GM12878 (cell line): ENCODE measurements at regions not wholly inside any gene's neighbourhood (a gene's known extent, or its start where the extent isn't known, plus 50 kb on each side); places are given as distances from the start of the nearest gene placed in this dataset.
A peak's percentile ranks its signal among the peaks of the same experiment; 100 is the strongest.

Experiments
- ATAC-seq: fragments of 200-7000 bp; cut with Tn5 transposase; 3 replicates; pipeline ENCODE4 v1.9.1; 2020; ENCODE audit warnings: mild to moderate bottlenecking, moderate library complexity
- BruUV-seq: library from RNA; stranded (reverse); fragments of 400-500 nt; replicated peaks from 2 replicates; lab custom pipeline; 2021; lab: Mats Ljungman, UMichigan
- CTCF ChIA-PET: fragments of 300-600 bp; sonication (Branson Sonifier 250); formaldehyde crosslinking; extraction: SDS; loops from one replicate; lab custom pipeline; 2021; ENCODE audit warnings: inconsistent platforms; lab: Yijun Ruan, JAX
- POLR2A ChIA-PET: fragments of 350-600 bp; formaldehyde crosslinking; extraction: SDS; loops from one replicate; lab custom pipeline; 2021; ENCODE audit warnings: inconsistent platforms; lab: Charles Lee
- RAD21 ChIA-PET: fragments of 300-600 bp; sonication (Branson Sonifier 250); formaldehyde crosslinking; loops from one replicate; lab custom pipeline; 2023; ENCODE audit warnings: antibody characterized with exemption; ENCODE audit not compliant: unreplicated experiment; lab: Charles Lee
- SMC1A ChIA-PET: fragments of 300-600 bp; sonication (Branson Sonifier 250); formaldehyde crosslinking; loops from one replicate; lab custom pipeline; 2023; ENCODE audit not compliant: unreplicated experiment, uncharacterized antibody; lab: Charles Lee
- DNase-seq: peaks from one replicate; pipeline ENCODE4 v3.0.0-alpha.2; 2011; ENCODE audit warnings: low read depth, low spot score
- FAIRE-seq: peaks from 3 replicates; lab custom pipeline; 2011; peaks lifted over from hg19 to GRCh38; lab: Jason Lieb, UNC
- H2AFZ ChIP-seq: 2 replicates; pipeline ENCODE4 v1.6.0; 2011; ENCODE audit warnings: low read depth, low read length, control low read depth; ENCODE audit not compliant: control insufficient read depth
- H3K27ac ChIP-seq: 2 replicates; pipeline ENCODE4 v1.5.1; 2011; ENCODE audit warnings: control low read depth; ENCODE audit not compliant: control insufficient read depth, insufficient read depth
- H3K27me3 ChIP-seq, 2 experiments: replicated peaks in 1 of 2; 2 replicates each; pipeline versions ENCODE4 v1.6.0 to v1.6.1; 2011; ENCODE audit warnings: low read length in 1 of 2; ENCODE audit not compliant: control insufficient read depth in 2 of 2, insufficient read depth in 2 of 2
- H3K36me3 ChIP-seq, 2 experiments: 2 replicates each; pipeline ENCODE4 v1.5.1; 2011; ENCODE audit warnings: low read length in 1 of 2; ENCODE audit not compliant: control insufficient read depth in 2 of 2, insufficient read depth in 2 of 2
- H3K4me1 ChIP-seq: 2 replicates; pipeline ENCODE4 v1.6.1; 2011; ENCODE audit warnings: mild to moderate bottlenecking, low read length, moderate library complexity, mixed read lengths; ENCODE audit not compliant: control insufficient read depth, insufficient read depth
- H3K4me2 ChIP-seq: 2 replicates; pipeline ENCODE4 v1.6.0; 2011; ENCODE audit warnings: control low read depth; ENCODE audit not compliant: control insufficient read depth, insufficient read depth
- H3K4me3 ChIP-seq: fragments of 200-600 bp; sonication (generic); 2 replicates; pipeline ENCODE4 v1.5.1; 2016
- H3K79me2 ChIP-seq: 2 replicates; pipeline ENCODE4 v1.6.0; 2011; ENCODE audit warnings: low read length; ENCODE audit not compliant: control insufficient read depth, insufficient read depth
- H3K9ac ChIP-seq: 2 replicates; pipeline ENCODE4 v1.8.0; 2011; ENCODE audit warnings: low read length, control low read depth, mixed read lengths; ENCODE audit not compliant: control insufficient read depth, insufficient read depth
- H3K9me3 ChIP-seq: replicated peaks from 3 replicates; pipeline ENCODE4 v1.5.1; 2011; ENCODE audit warnings: mild to moderate bottlenecking, low read length; ENCODE audit not compliant: control insufficient read depth, insufficient read depth
- H4K20me1 ChIP-seq: 2 replicates; pipeline ENCODE4 v1.6.0; 2011; ENCODE audit not compliant: control insufficient read depth, insufficient read depth
- FOS ChIP-seq: IDR thresholded peaks from 3 replicates; pipeline ENCODE4 v1.6.1; 2011; ENCODE audit warnings: borderline replicate concordance; ENCODE audit not compliant: insufficient read length; ENCODE audit errors: extremely low read depth
- FOXM1 ChIP-seq: IDR thresholded peaks from 2 replicates; pipeline ENCODE4 v1.6.1; 2012; ENCODE audit warnings: low read depth, mild to moderate bottlenecking, inconsistent platforms, low read length, moderate library complexity
- IKZF1 ChIP-seq: fragments of 450-650 bp; conservative IDR thresholded peaks from 2 replicates; pipeline ENCODE4 v1.6.1; 2017; ENCODE audit warnings: antibody characterized with exemption, mild to moderate bottlenecking
- IRF4 ChIP-seq: IDR thresholded peaks from 2 replicates; pipeline ENCODE4 v1.6.1; 2011; ENCODE audit warnings: low read depth, low read length
- JUNB ChIP-seq: IDR thresholded peaks from 2 replicates; pipeline ENCODE4 v1.6.1; 2016; ENCODE audit warnings: antibody characterized with exemption, mild to moderate bottlenecking
- MTA2 ChIP-seq: fragments of 450-650 bp; IDR thresholded peaks from 2 replicates; pipeline ENCODE4 v1.6.1; 2016; ENCODE audit warnings: low read depth, mild to moderate bottlenecking, moderate library complexity
- SKIL ChIP-seq: fragments of 450-650 bp; IDR thresholded peaks from 2 replicates; pipeline ENCODE4 v1.6.1; 2017; ENCODE audit warnings: mild to moderate bottlenecking, low read depth, inconsistent platforms; ENCODE audit not compliant: poor library complexity, severe bottlenecking
- SMAD1 ChIP-seq: fragments of 450-650 bp; IDR thresholded peaks from 2 replicates; pipeline ENCODE4 v1.6.1; 2018; ENCODE audit warnings: mild to moderate bottlenecking, low read depth; ENCODE audit not compliant: partially characterized antibody
- SRF ChIP-seq, 2 experiments: IDR thresholded peaks; 2 replicates each; pipeline ENCODE4 v1.6.1; 2011; ENCODE audit warnings: low read depth in 2 of 2, low read length in 2 of 2, mild to moderate bottlenecking in 1 of 2, moderate library complexity in 1 of 2
- SUPT20H ChIP-seq: IDR thresholded peaks from 2 replicates; pipeline ENCODE4 v1.6.1; 2011; ENCODE audit warnings: low read depth, mild to moderate bottlenecking, low read length, moderate library complexity, borderline replicate concordance; ENCODE audit not compliant: control insufficient read depth
- WGBS: methylation state at CpG from one replicate; pipeline ENCODE4 v1.1.6; 2016; ENCODE audit warnings: low lambda C conversion rate; ENCODE audit not compliant: insufficient replicate concordance, insufficient coverage; ENCODE audit errors: missing lambda C conversion rate; 5-methylcytosine and 5-hydroxymethylcytosine counted together
- in situ Hi-C: fragments of 300-500 bp; cut with MboI; formaldehyde crosslinking; loops from 9 replicates; pipeline ENCODE4 v1.14.3; 2018; ENCODE audit warnings: mixed read lengths
- intact Hi-C: fragments of 100-400 bp; cut with micrococcal nuclease; formaldehyde crosslinking; loops from one replicate; pipeline ENCODE4 v1.14.2; 2022; ENCODE audit not compliant: unreplicated experiment

GRCh38 chr11:20310137-20310536 is 53.4 kb upstream of the HTATIP2 start (continued):
- TF ChIP-seq IKZF1, result no peak
- no peak for TF ChIP-seq FOXM1
- TF ChIP-seq SMAD1, result no peak
- no peak for TF ChIP-seq IRF4
- no peak for TF ChIP-seq SUPT20H
- no peak for TF ChIP-seq SRF (IDR thresholded peaks at IDR 0.05; ENCODE audit: low read depth in 2 of 2, low read length in 2 of 2)
- no peak for TF ChIP-seq SKIL
- TF ChIP-seq, all 136 proteins: peak for 0

GRCh38 chr11:20309231-20310025 is 54.1 kb upstream of the HTATIP2 start:
- Histone ChIP-seq H3K9ac (no peak overlapping the region), H3K4me3 (no peak overlapping the region), H3K27ac (no peak overlapping the region), H2AFZ (no peak overlapping the region), H4K20me1 (no peaks in the 10 kb centered on the region), H3K79me2 (no peaks in the 10 kb centered on the region), H3K4me2 (no peak overlapping the region), H3K27me3 (no peaks in the 10 kb centered on the region), H3K36me3 (no peaks in the 10 kb centered on the region), H3K9me3 (no peaks in the 10 kb centered on the region), H3K4me1 (no peaks in the 10 kb centered on the region)
- DNase-seq (no peak), FAIRE-seq (no peak), ATAC-seq (peak; percentile 51; the same call in 2 of the 3 replicates)
- intact Hi-C loops, result no loop called here
- RAD21 ChIA-PET, result interaction anchor here (0.5 kb wide), 1 partner anchor 33 kb away, joined by 3 read pairs; no protein-coding TSS in a partner anchor
- WGBS, result 12% methylated on average over 5 of the region's 5 CpGs
- peak; percentile 32; the same call in 1 of the 2 replicates for TF ChIP-seq JUNB
- no peak for TF ChIP-seq FOS
- TF ChIP-seq MTA2, result peak; percentile 33; the same call in 1 of the 2 replicates
- in situ Hi-C loops, result no loop called here
- POLR2A ChIA-PET, result no interaction called here
- BruUV-seq, result no TSS peak
- CTCF ChIA-PET, result no interaction called here
- SMC1A ChIA-PET, result no interaction called here
